ENCODE measurements at regions not wholly inside any gene's neighbourhood (a gene's known extent, or its start where the extent isn't known, plus 50 kb on each side); places are given as distances from the start of the nearest gene placed in this dataset.

DNA sequence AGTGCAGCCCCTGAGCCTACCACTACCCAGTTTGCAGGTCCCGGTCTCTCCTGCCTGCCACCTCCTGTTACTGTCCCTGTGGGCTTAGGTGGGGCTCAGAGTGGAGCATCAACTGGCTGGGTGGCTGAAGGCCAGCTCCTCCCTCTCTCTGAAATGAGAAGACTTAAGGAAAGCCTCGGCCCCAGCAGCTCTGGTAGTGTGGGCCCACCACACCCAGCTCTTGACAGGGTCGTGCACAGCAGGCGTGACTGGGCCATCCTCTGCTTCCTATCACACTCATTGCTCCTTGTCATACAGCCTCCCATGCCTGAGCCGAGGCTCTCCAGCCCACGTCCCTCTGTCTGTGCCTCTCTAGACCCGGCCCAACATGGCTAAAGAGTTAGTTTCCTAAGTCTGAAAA is 142.7 kb upstream of the LINGO1 start:
- no peak for TF ChIP-seq FOXP2 (optimal IDR thresholded peaks at IDR 0.05; ENCODE audit: borderline replicate concordance, extremely low read depth, extremely low read length, insufficient read depth)
- no peak for TF ChIP-seq POLR2AphosphoS5 (IDR thresholded peaks at IDR 0.05; ENCODE audit: low read depth, low read length)
- no peak for TF ChIP-seq SIN3A (IDR thresholded peaks at IDR 0.05; ENCODE audit: borderline replicate concordance, insufficient read depth, low read length)
- TF ChIP-seq, protein P1, sequence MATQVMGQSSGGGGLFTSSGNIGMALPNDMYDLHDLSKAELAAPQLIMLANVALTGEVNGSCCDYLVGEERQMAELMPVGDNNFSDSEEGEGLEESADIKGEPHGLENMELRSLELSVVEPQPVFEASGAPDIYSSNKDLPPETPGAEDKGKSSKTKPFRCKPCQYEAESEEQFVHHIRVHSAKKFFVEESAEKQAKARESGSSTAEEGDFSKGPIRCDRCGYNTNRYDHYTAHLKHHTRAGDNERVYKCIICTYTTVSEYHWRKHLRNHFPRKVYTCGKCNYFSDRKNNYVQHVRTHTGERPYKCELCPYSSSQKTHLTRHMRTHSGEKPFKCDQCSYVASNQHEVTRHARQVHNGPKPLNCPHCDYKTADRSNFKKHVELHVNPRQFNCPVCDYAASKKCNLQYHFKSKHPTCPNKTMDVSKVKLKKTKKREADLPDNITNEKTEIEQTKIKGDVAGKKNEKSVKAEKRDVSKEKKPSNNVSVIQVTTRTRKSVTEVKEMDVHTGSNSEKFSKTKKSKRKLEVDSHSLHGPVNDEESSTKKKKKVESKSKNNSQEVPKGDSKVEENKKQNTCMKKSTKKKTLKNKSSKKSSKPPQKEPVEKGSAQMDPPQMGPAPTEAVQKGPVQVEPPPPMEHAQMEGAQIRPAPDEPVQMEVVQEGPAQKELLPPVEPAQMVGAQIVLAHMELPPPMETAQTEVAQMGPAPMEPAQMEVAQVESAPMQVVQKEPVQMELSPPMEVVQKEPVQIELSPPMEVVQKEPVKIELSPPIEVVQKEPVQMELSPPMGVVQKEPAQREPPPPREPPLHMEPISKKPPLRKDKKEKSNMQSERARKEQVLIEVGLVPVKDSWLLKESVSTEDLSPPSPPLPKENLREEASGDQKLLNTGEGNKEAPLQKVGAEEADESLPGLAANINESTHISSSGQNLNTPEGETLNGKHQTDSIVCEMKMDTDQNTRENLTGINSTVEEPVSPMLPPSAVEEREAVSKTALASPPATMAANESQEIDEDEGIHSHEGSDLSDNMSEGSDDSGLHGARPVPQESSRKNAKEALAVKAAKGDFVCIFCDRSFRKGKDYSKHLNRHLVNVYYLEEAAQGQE (IDR thresholded peaks at IDR 0.05; ENCODE audit: insufficient read depth in 1 of 2, low read depth in 2 of 2, low read length in 2 of 2): no peak
- no peak for TF ChIP-seq TAF1 (IDR thresholded peaks at IDR 0.05; ENCODE audit: borderline replicate concordance, insufficient read depth, low read length)

DNA sequence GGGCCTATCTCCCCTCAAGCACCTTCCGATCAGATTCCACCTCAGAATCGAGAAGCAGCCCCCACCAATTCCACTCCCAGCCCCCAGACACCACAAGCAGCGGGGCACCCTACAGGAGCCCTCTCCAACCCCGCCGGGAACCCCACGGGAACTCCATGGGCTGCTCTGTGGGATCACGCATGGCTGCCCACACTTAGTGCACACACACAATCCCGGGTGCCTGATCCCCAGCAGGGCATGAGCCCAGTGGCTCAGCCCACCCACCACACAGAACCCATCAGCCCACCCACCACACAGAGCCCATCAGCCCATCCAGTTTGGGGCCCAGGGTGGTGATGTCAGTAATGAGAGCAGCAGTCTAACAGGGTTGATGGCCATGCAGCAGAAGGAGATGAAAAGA is 141.6 kb upstream of the LINGO1 start:
- TF ChIP-seq SIN3A (IDR thresholded peaks at IDR 0.05; ENCODE audit: borderline replicate concordance, insufficient read depth, low read length) (no peak), POLR2AphosphoS5 (IDR thresholded peaks at IDR 0.05; ENCODE audit: low read depth, low read length) (no peak), FOXP2 (optimal IDR thresholded peaks at IDR 0.05; ENCODE audit: borderline replicate concordance, extremely low read depth, extremely low read length, insufficient read depth) (no peak), TAF1 (IDR thresholded peaks at IDR 0.05; ENCODE audit: borderline replicate concordance, insufficient read depth, low read length) (no peak)
- TF ChIP-seq, protein P1 (IDR thresholded peaks at IDR 0.05; ENCODE audit: insufficient read depth in 1 of 2, low read depth in 2 of 2, low read length in 2 of 2): no peak

DNA sequence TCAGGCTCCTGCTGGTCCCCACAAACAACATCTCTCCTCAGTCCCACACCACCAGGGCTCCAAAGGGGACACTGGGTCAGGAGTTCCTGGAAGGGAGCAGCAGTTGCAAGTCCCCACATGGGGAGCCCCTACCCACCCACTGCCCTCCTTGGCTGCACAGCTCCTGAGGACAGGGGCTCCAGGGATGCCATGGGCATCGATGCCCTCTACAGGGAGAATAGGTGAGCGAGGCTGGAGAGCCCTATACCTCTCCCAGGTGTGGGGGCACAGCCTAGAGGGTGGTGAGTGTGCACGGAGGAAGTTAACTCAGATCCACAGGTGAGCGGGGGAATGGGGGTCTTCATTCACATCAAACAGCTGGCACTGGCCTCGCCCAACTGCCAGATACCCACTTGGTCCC is 141.2 kb upstream of the LINGO1 start:
- no peak for TF ChIP-seq POLR2AphosphoS5 (IDR thresholded peaks at IDR 0.05; ENCODE audit: low read depth, low read length)
- TF ChIP-seq SIN3A (IDR thresholded peaks at IDR 0.05; ENCODE audit: borderline replicate concordance, insufficient read depth, low read length): no peak
- TF ChIP-seq FOXP2 (optimal IDR thresholded peaks at IDR 0.05; ENCODE audit: borderline replicate concordance, extremely low read depth, extremely low read length, insufficient read depth): no peak
- TF ChIP-seq TAF1 (IDR thresholded peaks at IDR 0.05; ENCODE audit: borderline replicate concordance, insufficient read depth, low read length): no peak
- TF ChIP-seq, protein P1 (IDR thresholded peaks at IDR 0.05; ENCODE audit: insufficient read depth in 1 of 2, low read depth in 2 of 2, low read length in 2 of 2): no peak

DNA sequence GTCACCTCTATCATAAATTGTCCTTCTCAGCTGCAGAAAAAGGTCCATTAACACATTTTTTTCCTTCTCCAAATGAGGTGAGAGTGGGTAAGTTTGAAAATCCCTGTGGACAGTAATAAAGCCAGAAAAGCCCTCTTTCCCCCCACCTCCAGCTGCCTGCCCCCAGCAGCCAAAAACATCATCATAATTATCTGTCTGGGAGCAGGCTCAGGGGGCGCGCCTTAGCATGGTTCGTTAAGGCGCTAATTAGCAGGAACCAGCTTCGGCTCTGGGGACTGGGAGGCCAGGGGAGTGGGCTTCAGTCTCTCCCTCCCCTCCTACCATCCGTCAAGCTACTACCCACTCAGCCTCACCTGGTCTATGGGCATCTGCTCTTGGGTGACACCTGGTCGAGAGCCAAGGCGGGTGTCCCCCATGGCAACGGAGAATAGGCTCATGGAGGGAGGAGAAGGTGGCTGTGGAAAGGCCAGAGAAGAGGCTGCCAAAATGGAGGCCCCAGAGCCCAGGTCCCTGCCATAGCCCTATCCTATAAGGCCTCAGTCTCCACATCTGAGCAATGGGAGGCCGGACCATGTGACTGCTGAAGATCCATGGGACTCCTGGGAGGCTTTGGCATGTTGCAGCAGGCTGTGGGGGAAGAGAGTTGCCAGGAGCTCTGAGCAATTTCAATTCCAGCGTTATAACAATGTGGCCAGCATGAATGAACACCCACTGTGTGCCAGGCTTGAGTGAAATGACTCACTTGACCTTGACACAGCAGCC is 140.1 kb upstream of the LINGO1 start:
- TF ChIP-seq POLR2AphosphoS5 (IDR thresholded peaks at IDR 0.05; ENCODE audit: low read depth, low read length) (no peak), TAF1 (IDR thresholded peaks at IDR 0.05; ENCODE audit: borderline replicate concordance, insufficient read depth, low read length) (no peak), SIN3A (IDR thresholded peaks at IDR 0.05; ENCODE audit: borderline replicate concordance, insufficient read depth, low read length) (no peak), FOXP2 (optimal IDR thresholded peaks at IDR 0.05; ENCODE audit: borderline replicate concordance, extremely low read depth, extremely low read length, insufficient read depth) (no peak)
- TF ChIP-seq, protein P1 (IDR thresholded peaks at IDR 0.05; ENCODE audit: insufficient read depth in 1 of 2, low read depth in 2 of 2, low read length in 2 of 2): no peak

Data from PFSK-1 (cell line).